ENCODE measurements at regions not wholly inside any gene's neighbourhood (a gene's known extent, or its start where the extent isn't known, plus 50 kb on each side); places are given as distances from the start of the nearest gene placed in this dataset.

DNA sequence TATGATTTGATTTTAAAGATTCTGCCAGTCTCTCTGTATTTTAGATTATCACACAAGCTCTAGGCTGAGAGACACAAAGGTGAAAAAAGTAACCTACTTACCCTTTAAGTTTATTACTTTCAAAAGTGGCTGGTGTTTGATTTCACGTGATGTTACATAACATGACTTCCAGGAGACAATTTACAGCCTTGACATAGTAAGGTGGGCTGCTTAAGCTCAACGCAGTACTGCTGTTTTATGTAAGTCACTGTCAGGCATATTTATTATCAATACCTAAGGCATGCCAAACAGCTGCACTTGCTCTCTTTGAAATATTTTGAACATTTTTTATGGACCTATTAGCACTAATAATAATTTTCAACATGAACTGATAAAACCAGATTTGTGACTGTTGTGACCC lies 451.5 kb upstream of the FAM241A start:
- dilution Hi-C loops (cut with MboI; ENCODE audit: extremely low pct_ligation_motif_present, low sequenced_read_pairs), result no loop called here
- FAIRE-seq, result no peak
- H3K27ac ChIP-seq (ENCODE audit: control insufficient read depth, insufficient read depth, low read length), result no peak overlapping the region

DNA sequence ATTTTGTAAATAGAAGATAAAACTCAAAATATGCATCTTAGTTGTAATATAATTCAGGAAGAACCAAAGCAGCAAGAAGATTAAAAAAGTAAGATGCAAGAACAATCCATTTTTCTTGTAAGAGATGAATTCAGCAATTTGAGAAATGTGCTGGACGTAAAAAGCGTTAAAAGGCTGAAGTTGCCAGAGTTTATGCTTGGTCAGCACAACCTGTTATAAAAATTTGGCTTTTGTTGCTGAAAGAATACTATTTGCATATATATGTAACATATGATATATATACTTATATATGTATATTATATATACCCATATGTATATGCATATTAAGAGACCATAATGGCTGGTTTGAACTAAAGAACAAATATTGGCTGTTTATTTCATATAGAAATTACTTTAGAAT lies 449.6 kb upstream of the FAM241A start:
- H3K4me3 ChIP-seq (ENCODE audit: control insufficient read depth in 2 of 3, extremely low read depth in 1 of 3, insufficient read depth in 2 of 3, low read depth in 1 of 3, low read length in 3 of 3), result no peak overlapping the region
- FAIRE-seq, result no peak

More for the DNA sequence above, 451.5 kb upstream of the FAM241A start:
- Histone ChIP-seq H3K79me2 (ENCODE audit: control insufficient read depth, insufficient read depth, low read length) (no peaks in the 10 kb centered on the region), H2AFZ (ENCODE audit: control insufficient read depth, low read length) (no peak overlapping the region), H3K36me3 (ENCODE audit: control insufficient read depth in 2 of 2, extremely low read depth in 1 of 2, insufficient read depth in 2 of 2, low read length in 2 of 2) (no peaks in the 10 kb centered on the region), H4K20me1 (ENCODE audit: control insufficient read depth, extremely low read depth, insufficient read depth, low read length) (no peaks in the 10 kb centered on the region), H3K4me2 (ENCODE audit: control insufficient read depth, extremely low read depth, insufficient read depth, low read depth, low read length) (no peak overlapping the region), H3K9me3 (ENCODE audit: control insufficient read depth, low read depth, low read length) (no peaks in the 10 kb centered on the region), H3K27me3 (ENCODE audit: control insufficient read depth, extremely low read depth, insufficient read depth, low read length) (no peaks in the 10 kb centered on the region), H3K9ac (ENCODE audit: control insufficient read depth, extremely low read depth, insufficient read depth, low read length) (no peak overlapping the region), H3K4me1 (ENCODE audit: control insufficient read depth, extremely low read depth, insufficient read depth, low read length) (no peaks in the 10 kb centered on the region), H3K9me1 (ENCODE audit: control insufficient read depth, extremely low read depth, insufficient read depth, low read length) (no peaks in the 10 kb centered on the region), H3K4me3 (ENCODE audit: control insufficient read depth in 2 of 3, extremely low read depth in 1 of 3, insufficient read depth in 2 of 3, low read depth in 1 of 3, low read length in 3 of 3) (no peak overlapping the region)
- no peak for DNase-seq (ENCODE audit: low read depth, low spot score)
- TF ChIP-seq EZH2 (IDR thresholded peaks at IDR 0.05; ENCODE audit: low read length), result no peak
- TF ChIP-seq, protein P1, sequence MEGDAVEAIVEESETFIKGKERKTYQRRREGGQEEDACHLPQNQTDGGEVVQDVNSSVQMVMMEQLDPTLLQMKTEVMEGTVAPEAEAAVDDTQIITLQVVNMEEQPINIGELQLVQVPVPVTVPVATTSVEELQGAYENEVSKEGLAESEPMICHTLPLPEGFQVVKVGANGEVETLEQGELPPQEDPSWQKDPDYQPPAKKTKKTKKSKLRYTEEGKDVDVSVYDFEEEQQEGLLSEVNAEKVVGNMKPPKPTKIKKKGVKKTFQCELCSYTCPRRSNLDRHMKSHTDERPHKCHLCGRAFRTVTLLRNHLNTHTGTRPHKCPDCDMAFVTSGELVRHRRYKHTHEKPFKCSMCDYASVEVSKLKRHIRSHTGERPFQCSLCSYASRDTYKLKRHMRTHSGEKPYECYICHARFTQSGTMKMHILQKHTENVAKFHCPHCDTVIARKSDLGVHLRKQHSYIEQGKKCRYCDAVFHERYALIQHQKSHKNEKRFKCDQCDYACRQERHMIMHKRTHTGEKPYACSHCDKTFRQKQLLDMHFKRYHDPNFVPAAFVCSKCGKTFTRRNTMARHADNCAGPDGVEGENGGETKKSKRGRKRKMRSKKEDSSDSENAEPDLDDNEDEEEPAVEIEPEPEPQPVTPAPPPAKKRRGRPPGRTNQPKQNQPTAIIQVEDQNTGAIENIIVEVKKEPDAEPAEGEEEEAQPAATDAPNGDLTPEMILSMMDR (optimal IDR thresholded peaks at IDR 0.05 in 1 of 3, IDR thresholded peaks at IDR 0.05 in 1 of 3, conservative IDR thresholded peaks at IDR 0.05 in 1 of 3; ENCODE audit: extremely low read depth in 1 of 3, insufficient read depth in 2 of 3, low read length in 3 of 3), result no peak

More for the DNA sequence above, 449.6 kb upstream of the FAM241A start:
- Histone ChIP-seq H3K9me1 (ENCODE audit: control insufficient read depth, extremely low read depth, insufficient read depth, low read length) (no peaks in the 10 kb centered on the region), H3K27ac (ENCODE audit: control insufficient read depth, insufficient read depth, low read length) (no peak overlapping the region), H3K27me3 (ENCODE audit: control insufficient read depth, extremely low read depth, insufficient read depth, low read length) (no peaks in the 10 kb centered on the region), H3K4me1 (ENCODE audit: control insufficient read depth, extremely low read depth, insufficient read depth, low read length) (no peaks in the 10 kb centered on the region), H3K36me3 (ENCODE audit: control insufficient read depth in 2 of 2, extremely low read depth in 1 of 2, insufficient read depth in 2 of 2, low read length in 2 of 2) (no peaks in the 10 kb centered on the region), H3K79me2 (ENCODE audit: control insufficient read depth, insufficient read depth, low read length) (no peaks in the 10 kb centered on the region), H3K9me3 (ENCODE audit: control insufficient read depth, low read depth, low read length) (no peaks in the 10 kb centered on the region), H4K20me1 (ENCODE audit: control insufficient read depth, extremely low read depth, insufficient read depth, low read length) (no peaks in the 10 kb centered on the region), H3K4me2 (ENCODE audit: control insufficient read depth, extremely low read depth, insufficient read depth, low read depth, low read length) (no peak overlapping the region), H2AFZ (ENCODE audit: control insufficient read depth, low read length) (no peak overlapping the region), H3K9ac (ENCODE audit: control insufficient read depth, extremely low read depth, insufficient read depth, low read length) (no peak overlapping the region)
- no peak for DNase-seq (ENCODE audit: low read depth, low spot score)
- TF ChIP-seq, protein P1 (optimal IDR thresholded peaks at IDR 0.05 in 1 of 3, IDR thresholded peaks at IDR 0.05 in 1 of 3, conservative IDR thresholded peaks at IDR 0.05 in 1 of 3; ENCODE audit: extremely low read depth in 1 of 3, insufficient read depth in 2 of 3, low read length in 3 of 3), result no peak
- no peak for TF ChIP-seq EZH2 (IDR thresholded peaks at IDR 0.05; ENCODE audit: low read length)
- dilution Hi-C loops (cut with MboI; ENCODE audit: extremely low pct_ligation_motif_present, low sequenced_read_pairs), result no loop called here

Measured in keratinocyte (primary cell).